ENCODE measurements at regions not wholly inside any gene's neighbourhood (a gene's known extent, or its start where the extent isn't known, plus 50 kb on each side); places are given as distances from the start of the nearest gene placed in this dataset.

DNA sequence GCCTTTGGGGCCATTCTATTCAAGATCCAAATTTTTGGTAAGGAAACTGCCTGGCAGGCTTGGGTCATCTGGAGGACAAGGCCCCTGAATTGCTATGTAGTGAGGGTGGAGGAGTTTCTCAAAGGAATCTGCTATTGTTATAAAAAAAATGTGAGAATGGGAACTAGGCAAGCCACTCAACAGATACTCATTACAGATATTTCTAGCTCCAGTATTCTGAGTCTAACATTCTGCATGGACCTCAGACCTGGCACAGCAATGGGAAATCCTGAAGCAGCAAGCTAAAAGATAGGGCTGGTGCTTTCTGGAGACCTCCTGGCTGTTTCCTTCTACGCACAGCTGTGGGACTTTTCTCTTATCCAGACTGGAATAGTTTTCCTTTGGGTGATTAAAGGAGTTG is 430.7 kb upstream of the RBMS3 start:
- TF ChIP-seq JUND (IDR thresholded peaks at IDR 0.05; ENCODE audit: low read depth), result no peak
- in situ Hi-C loops (cut with HindIII; ENCODE audit: low pct_unique_long_range_greater_than_20kb, low sequenced_read_pairs), result no loop called here
- no peak for DNase-seq (ENCODE audit: low read depth in 1 of 2, low spot score in 1 of 2)

GRCh38 chr3:28853830-28854229 is 427.0 kb upstream of the RBMS3 start:
- no peak for DNase-seq (ENCODE audit: low read depth in 1 of 2, low spot score in 1 of 2)
- TF ChIP-seq JUND (IDR thresholded peaks at IDR 0.05; ENCODE audit: low read depth), result no peak
- in situ Hi-C loops (cut with HindIII; ENCODE audit: low pct_unique_long_range_greater_than_20kb, low sequenced_read_pairs), result no loop called here

DNA sequence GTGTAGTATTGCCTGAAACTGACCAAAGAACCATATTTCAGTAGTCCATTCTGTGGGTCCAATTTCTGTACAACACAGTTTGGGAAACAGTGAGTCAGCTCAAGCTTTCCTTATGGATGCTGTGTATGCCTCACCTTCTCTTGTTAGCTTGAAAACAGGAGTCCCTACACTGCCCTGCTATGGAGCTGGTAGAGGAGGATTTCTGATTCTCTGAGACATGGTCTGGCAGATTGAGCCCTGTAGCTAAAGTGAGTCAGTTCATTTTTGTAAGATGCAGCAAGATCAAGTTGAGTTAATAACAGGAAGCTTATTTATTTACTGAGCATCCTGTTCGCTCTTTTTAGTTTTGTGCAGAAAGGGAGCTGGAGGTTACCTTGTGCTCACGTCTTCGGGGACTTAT is 424.1 kb upstream of the RBMS3 start:
- in situ Hi-C loops (cut with HindIII; ENCODE audit: low pct_unique_long_range_greater_than_20kb, low sequenced_read_pairs), result no loop called here
- no peak for TF ChIP-seq JUND (IDR thresholded peaks at IDR 0.05; ENCODE audit: low read depth)
- no peak for DNase-seq (ENCODE audit: low read depth in 1 of 2, low spot score in 1 of 2)

- no peak for TF ChIP-seq JUND (IDR thresholded peaks at IDR 0.05; ENCODE audit: low read depth)
- DNase-seq (ENCODE audit: low read depth in 1 of 2, low spot score in 1 of 2), result no peak
- in situ Hi-C loops (cut with HindIII; ENCODE audit: low pct_unique_long_range_greater_than_20kb, low sequenced_read_pairs), result no loop called here
These were observed 421.0 kb upstream of the RBMS3 start for GRCh38 chr3:28859897-28860296.

- TF ChIP-seq JUND (IDR thresholded peaks at IDR 0.05; ENCODE audit: low read depth), result no peak
- in situ Hi-C loops (cut with HindIII; ENCODE audit: low pct_unique_long_range_greater_than_20kb, low sequenced_read_pairs), result no loop called here
- no peak for DNase-seq (ENCODE audit: low read depth in 1 of 2, low spot score in 1 of 2)
These were observed 420.6 kb upstream of the RBMS3 start for GRCh38 chr3:28860307-28860706.

DNA sequence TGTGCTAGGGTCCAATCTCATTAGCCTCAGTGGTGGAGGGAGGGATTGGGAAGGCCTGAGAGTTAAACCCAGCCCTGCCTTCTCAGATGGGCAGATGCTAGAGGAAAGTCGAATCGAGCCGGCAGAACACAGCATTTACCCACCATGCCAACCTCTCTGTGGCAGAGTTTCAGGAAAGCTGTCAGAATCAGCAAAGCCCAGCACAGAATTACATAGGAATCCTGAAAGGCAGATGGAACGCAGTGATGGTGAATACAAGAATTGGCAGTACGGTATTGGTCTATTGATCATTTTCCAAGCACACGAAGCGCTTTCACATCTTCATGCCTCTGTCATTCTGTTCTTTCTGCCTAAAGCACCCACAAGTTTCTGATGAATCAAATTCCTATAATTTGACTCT is 417.7 kb upstream of the RBMS3 start:
- DNase-seq (ENCODE audit: low read depth in 1 of 2, low spot score in 1 of 2), result no peak
- in situ Hi-C loops (cut with HindIII; ENCODE audit: low pct_unique_long_range_greater_than_20kb, low sequenced_read_pairs), result no loop called here
- no peak for TF ChIP-seq JUND (IDR thresholded peaks at IDR 0.05; ENCODE audit: low read depth)

GRCh38 chr3:28867836-28868235 is 413.0 kb upstream of the RBMS3 start:
- no peak for TF ChIP-seq JUND (IDR thresholded peaks at IDR 0.05; ENCODE audit: low read depth)
- in situ Hi-C loops (cut with HindIII; ENCODE audit: low pct_unique_long_range_greater_than_20kb, low sequenced_read_pairs), result no loop called here
- no peak for DNase-seq (ENCODE audit: low read depth in 1 of 2, low spot score in 1 of 2)

DNA sequence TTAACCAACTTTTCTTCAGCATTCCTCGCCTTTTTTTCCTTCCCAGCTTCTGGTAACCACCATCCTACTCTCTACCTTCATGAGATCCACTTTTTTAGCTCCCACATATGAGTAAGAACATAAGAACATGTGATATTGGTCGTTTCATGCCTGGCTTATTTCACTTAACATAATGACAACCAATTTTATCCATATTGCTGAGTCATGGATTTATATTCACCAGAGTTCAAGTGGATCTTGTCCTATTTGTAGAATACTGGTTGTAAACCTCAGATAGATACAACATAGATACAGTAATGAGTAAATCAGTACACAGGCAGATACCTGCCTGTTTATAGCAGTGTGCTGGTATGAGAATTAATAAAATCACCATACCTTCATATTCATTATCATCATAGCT is 412.0 kb upstream of the RBMS3 start:
- in situ Hi-C loops (cut with HindIII; ENCODE audit: low pct_unique_long_range_greater_than_20kb, low sequenced_read_pairs), result no loop called here
- TF ChIP-seq JUND (IDR thresholded peaks at IDR 0.05; ENCODE audit: low read depth), result no peak
- DNase-seq (ENCODE audit: low read depth in 1 of 2, low spot score in 1 of 2), result no peak

- in situ Hi-C loops (cut with HindIII; ENCODE audit: low pct_unique_long_range_greater_than_20kb, low sequenced_read_pairs), result no loop called here
- no peak for DNase-seq (ENCODE audit: low read depth in 1 of 2, low spot score in 1 of 2)
- TF ChIP-seq JUND (IDR thresholded peaks at IDR 0.05; ENCODE audit: low read depth), result no peak
These were observed 403.0 kb upstream of the RBMS3 start for GRCh38 chr3:28877912-28878311.

DNA sequence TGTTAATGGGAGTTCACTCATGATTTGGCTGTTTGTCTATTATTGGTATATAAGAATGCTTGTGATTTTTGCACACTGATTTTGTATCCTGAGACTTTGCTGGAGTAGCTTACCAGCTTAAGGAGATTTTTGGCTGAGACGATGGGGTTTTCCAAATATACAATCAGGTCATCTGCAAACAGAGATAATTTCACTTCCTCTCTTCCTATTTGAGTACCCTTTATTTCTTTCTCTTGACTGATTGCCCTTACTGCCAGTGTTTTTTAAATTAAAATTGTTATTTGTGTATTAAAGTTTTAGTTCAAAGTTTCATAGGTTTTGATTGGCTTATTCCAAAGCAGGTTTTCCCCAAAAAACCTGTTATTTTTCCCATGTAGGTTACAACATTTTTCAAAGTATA is 390.5 kb upstream of the RBMS3 start:
- in situ Hi-C loops (cut with HindIII; ENCODE audit: low pct_unique_long_range_greater_than_20kb, low sequenced_read_pairs), result no loop called here
- no peak for DNase-seq (ENCODE audit: low read depth in 1 of 2, low spot score in 1 of 2)
- TF ChIP-seq JUND (IDR thresholded peaks at IDR 0.05; ENCODE audit: low read depth), result no peak

- DNase-seq (ENCODE audit: low read depth in 1 of 2, low spot score in 1 of 2), result no peak
- in situ Hi-C loops (cut with HindIII; ENCODE audit: low pct_unique_long_range_greater_than_20kb, low sequenced_read_pairs), result no loop called here
- TF ChIP-seq JUND (IDR thresholded peaks at IDR 0.05; ENCODE audit: low read depth), result no peak
These were observed 389.4 kb upstream of the RBMS3 start for GRCh38 chr3:28891485-28891884.

DNA sequence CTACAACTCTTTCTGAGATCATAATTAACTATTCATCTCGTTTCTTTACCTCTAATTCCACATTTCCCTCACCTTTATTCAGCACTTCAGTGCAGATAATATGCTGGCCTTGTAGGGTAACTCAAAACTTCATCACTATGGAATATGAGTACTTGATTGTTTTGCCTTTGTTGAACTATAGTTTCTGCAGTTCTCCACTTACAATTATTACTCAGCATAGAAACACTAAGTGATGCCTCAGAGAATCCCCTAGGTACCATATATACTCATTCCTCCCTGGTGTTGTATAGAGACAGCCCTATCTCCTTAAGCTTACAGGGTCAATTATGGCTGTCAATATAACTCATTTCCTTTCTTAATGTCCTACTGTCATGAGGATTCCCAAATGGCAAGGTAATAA is 380.6 kb upstream of the RBMS3 start:
- in situ Hi-C loops (cut with HindIII; ENCODE audit: low pct_unique_long_range_greater_than_20kb, low sequenced_read_pairs), result no loop called here
- TF ChIP-seq JUND (IDR thresholded peaks at IDR 0.05; ENCODE audit: low read depth), result no peak
- no peak for DNase-seq (ENCODE audit: low read depth in 1 of 2, low spot score in 1 of 2)

DNA sequence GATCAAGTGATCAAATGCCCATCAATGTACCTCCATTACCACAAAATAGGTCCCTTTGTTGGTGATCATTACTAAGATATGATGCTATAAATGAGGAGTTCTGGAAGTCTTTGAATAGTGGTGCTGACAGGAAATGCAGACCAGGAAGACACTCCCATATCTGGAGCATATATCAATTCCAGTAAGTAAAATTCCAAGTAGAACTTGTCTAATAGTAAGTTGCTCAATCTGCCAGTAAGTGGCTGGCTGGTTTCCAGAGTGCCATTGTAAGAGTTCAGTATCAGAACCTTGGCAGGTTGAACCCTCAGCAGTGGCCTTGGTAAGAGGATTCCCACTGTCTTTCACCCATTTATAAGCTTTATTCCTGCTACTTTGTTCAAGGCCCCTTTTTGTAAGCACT is 379.9 kb upstream of the RBMS3 start:
- no peak for TF ChIP-seq JUND (IDR thresholded peaks at IDR 0.05; ENCODE audit: low read depth)
- in situ Hi-C loops (cut with HindIII; ENCODE audit: low pct_unique_long_range_greater_than_20kb, low sequenced_read_pairs), result no loop called here
- no peak for DNase-seq (ENCODE audit: low read depth in 1 of 2, low spot score in 1 of 2)

GRCh38 chr3:28903171-28903601 is 377.7 kb upstream of the RBMS3 start:
- no peak for DNase-seq (ENCODE audit: low read depth in 1 of 2, low spot score in 1 of 2)
- no peak for TF ChIP-seq JUND (IDR thresholded peaks at IDR 0.05; ENCODE audit: low read depth)
- in situ Hi-C loops (cut with HindIII; ENCODE audit: low pct_unique_long_range_greater_than_20kb, low sequenced_read_pairs), result no loop called here

All from T47D (cell line).